ENCODE measurements at regions not wholly inside any gene's neighbourhood (a gene's known extent, or its start where the extent isn't known, plus 50 kb on each side); places are given as distances from the start of the nearest gene placed in this dataset.

DNA sequence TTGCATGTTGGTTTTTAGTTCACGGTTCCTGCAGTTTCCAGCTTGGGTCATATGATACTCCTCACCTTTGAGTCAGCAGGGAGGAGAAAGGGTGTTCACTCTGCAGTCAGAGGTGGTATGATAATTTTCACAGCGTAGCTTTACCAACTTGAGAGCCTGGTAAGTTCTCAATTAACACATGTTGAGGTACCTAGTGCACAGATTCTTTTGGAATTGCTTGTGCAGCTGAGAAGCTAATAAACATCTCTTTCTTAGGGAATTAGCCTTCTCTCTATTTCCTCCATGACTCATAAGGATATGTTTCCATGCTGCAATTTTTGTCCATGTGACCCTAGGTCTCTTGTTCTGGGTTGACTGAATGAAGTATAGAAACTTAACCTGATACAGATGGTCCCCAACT lies 166.6 kb downstream of the KIF20B start:
- ChIA-PET POLR2A (no interaction called here), CTCF (no interaction called here)
- Histone ChIP-seq H3K27me3 (replicated peaks in 1 of 4; ENCODE audit: control extremely low read depth in 1 of 4, control insufficient read depth in 3 of 4, insufficient read depth in 4 of 4, low read length in 3 of 4) (no peaks in the 10 kb centered on the region), H3K4me3 (ENCODE audit: control extremely low read depth in 1 of 5, extremely low read depth in 1 of 5, insufficient read depth in 1 of 5, low read depth in 2 of 5, low read length in 4 of 5) (no peak overlapping the region), H3K27ac (ENCODE audit: low read length in 2 of 2) (no peak overlapping the region), H3K9me3 (ENCODE audit: control extremely low read depth in 1 of 3, control insufficient read depth in 2 of 3, insufficient read depth in 1 of 3, low read length in 2 of 3) (no peaks in the 10 kb centered on the region), H3K79me2 (ENCODE audit: control insufficient read depth, insufficient read depth, low read length) (no peaks in the 10 kb centered on the region), H3K4me2 (replicated peaks; ENCODE audit: low read depth, low read length, poor library complexity, severe bottlenecking) (no peak overlapping the region), H3K4me1 (ENCODE audit: control insufficient read depth in 2 of 2, insufficient read depth in 2 of 2, low read length in 2 of 2) (peaks cover 3 to 5% of the 10 kb centered on the region in 2 donors), H4K20me1 (ENCODE audit: control insufficient read depth, insufficient read depth, low read length, poor library complexity, severe bottlenecking) (no peaks in the 10 kb centered on the region), H3K36me3 (replicated peaks in 1 of 2; ENCODE audit: control extremely low read depth in 1 of 2, control insufficient read depth in 1 of 2, extremely low read depth in 1 of 2, insufficient read depth in 2 of 2, low read length in 1 of 2) (no peaks in the 10 kb centered on the region), H3K9ac (ENCODE audit: low read length) (no peak overlapping the region), H2AFZ (ENCODE audit: insufficient read depth, low read depth, low read length, poor library complexity, severe bottlenecking) (no peak overlapping the region)
- TF ChIP-seq, protein P1, sequence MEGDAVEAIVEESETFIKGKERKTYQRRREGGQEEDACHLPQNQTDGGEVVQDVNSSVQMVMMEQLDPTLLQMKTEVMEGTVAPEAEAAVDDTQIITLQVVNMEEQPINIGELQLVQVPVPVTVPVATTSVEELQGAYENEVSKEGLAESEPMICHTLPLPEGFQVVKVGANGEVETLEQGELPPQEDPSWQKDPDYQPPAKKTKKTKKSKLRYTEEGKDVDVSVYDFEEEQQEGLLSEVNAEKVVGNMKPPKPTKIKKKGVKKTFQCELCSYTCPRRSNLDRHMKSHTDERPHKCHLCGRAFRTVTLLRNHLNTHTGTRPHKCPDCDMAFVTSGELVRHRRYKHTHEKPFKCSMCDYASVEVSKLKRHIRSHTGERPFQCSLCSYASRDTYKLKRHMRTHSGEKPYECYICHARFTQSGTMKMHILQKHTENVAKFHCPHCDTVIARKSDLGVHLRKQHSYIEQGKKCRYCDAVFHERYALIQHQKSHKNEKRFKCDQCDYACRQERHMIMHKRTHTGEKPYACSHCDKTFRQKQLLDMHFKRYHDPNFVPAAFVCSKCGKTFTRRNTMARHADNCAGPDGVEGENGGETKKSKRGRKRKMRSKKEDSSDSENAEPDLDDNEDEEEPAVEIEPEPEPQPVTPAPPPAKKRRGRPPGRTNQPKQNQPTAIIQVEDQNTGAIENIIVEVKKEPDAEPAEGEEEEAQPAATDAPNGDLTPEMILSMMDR (IDR thresholded peaks at IDR 0.05) = no peak
- TF ChIP-seq EZH2 (IDR thresholded peaks at IDR 0.05; ENCODE audit: borderline replicate concordance, insufficient read depth, low read depth, low read length, poor library complexity, severe bottlenecking) = no peak
- no peak overlapping the region for H3K27ac Mint-ChIP-seq
- H3K4me3 Mint-ChIP-seq = no peak overlapping the region
- ATAC-seq (ENCODE audit: low read depth) (no peak), DNase-seq (no peak)
- no peaks in the 10 kb centered on the region for H3K9me3 Mint-ChIP-seq (ENCODE audit: insufficient read depth)
- WGBS (ENCODE audit: insufficient coverage) = 100% methylated on average over 1 of the region's 2 CpGs
- H3K4me1 Mint-ChIP-seq = peaks cover 6% of the 10 kb centered on the region
- H3K27me3 Mint-ChIP-seq = peaks cover 6% of the 10 kb centered on the region
- intact Hi-C loops (cut with micrococcal nuclease) = no loop called here

DNA sequence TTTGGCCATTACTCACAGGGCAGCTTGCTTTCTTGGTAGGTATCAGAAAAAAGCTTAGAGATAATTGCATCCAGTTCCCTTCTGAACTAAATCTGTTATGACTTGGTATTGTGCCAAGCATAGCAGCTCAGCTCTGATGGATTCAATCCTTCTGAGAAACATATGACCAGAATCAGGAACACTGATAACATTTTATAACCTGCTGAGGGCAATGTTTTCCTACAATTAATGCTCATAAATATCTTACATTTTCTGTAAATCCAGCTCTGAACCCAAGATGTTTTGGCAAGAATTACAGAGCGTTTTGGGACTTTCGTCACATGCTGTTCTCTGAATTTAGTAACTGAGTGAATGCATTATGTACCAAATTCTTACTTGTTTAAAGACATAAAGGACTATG lies 167.8 kb downstream of the KIF20B start:
- ATAC-seq (ENCODE audit: low read depth) (no peak), DNase-seq (no peak)
- ChIA-PET POLR2A (no interaction called here), CTCF (interaction anchor here (1.0 kb wide), 1 partner anchor 11 kb away, joined by 3 read pairs; no protein-coding TSS in a partner anchor)
- intact Hi-C loops (cut with micrococcal nuclease) = no loop called here
- no peaks in the 10 kb centered on the region for H3K27me3 ChIP-seq (replicated peaks in 1 of 4; ENCODE audit: control extremely low read depth in 1 of 4, control insufficient read depth in 3 of 4, insufficient read depth in 4 of 4, low read length in 3 of 4)
- no peaks in the 10 kb centered on the region for H3K9me3 ChIP-seq (ENCODE audit: control extremely low read depth in 1 of 3, control insufficient read depth in 2 of 3, insufficient read depth in 1 of 3, low read length in 2 of 3)
- H4K20me1 ChIP-seq (ENCODE audit: control insufficient read depth, insufficient read depth, low read length, poor library complexity, severe bottlenecking) = no peaks in the 10 kb centered on the region
- no peak overlapping the region for H3K4me2 ChIP-seq (replicated peaks; ENCODE audit: low read depth, low read length, poor library complexity, severe bottlenecking)
- H3K4me3 ChIP-seq (ENCODE audit: control extremely low read depth in 1 of 5, extremely low read depth in 1 of 5, insufficient read depth in 1 of 5, low read depth in 2 of 5, low read length in 4 of 5) = no peak overlapping the region
- H3K79me2 ChIP-seq (ENCODE audit: control insufficient read depth, insufficient read depth, low read length) = no peaks in the 10 kb centered on the region
- H3K36me3 ChIP-seq (replicated peaks in 1 of 2; ENCODE audit: control extremely low read depth in 1 of 2, control insufficient read depth in 1 of 2, extremely low read depth in 1 of 2, insufficient read depth in 2 of 2, low read length in 1 of 2) = no peaks in the 10 kb centered on the region
- Mint-ChIP-seq H3K9me3 (ENCODE audit: insufficient read depth) (no peaks in the 10 kb centered on the region), H3K27me3 (peaks cover 6% of the 10 kb centered on the region), H3K4me1 (peaks cover 17% of the 10 kb centered on the region), H3K4me3 (no peak overlapping the region), H3K27ac (no peak overlapping the region)
- WGBS (ENCODE audit: insufficient coverage) = no CpG with 5 or more reads among the region's 2 CpGs
- no peak overlapping the region for H3K27ac ChIP-seq (ENCODE audit: low read length in 2 of 2)
- no peak overlapping the region for H2AFZ ChIP-seq (ENCODE audit: insufficient read depth, low read depth, low read length, poor library complexity, severe bottlenecking)
- peaks cover 12 to 17% of the 10 kb centered on the region in 2 donors for H3K4me1 ChIP-seq (ENCODE audit: control insufficient read depth in 2 of 2, insufficient read depth in 2 of 2, low read length in 2 of 2)
- H3K9ac ChIP-seq (ENCODE audit: low read length) = no peak overlapping the region
- TF ChIP-seq EZH2 (IDR thresholded peaks at IDR 0.05; ENCODE audit: borderline replicate concordance, insufficient read depth, low read depth, low read length, poor library complexity, severe bottlenecking) = no peak

Data from B cell (primary cell).